HPDE6-E6E7 (cell line): ENCODE measurements at regions not wholly inside any gene's neighbourhood (a gene's known extent, or its start where the extent isn't known, plus 50 kb on each side); places are given as distances from the start of the nearest gene placed in this dataset.

ENCODE experiments used
- DNase-seq: peaks from one replicate; pipeline ENCODE4 v3.0.0; 2011; ENCODE audit warnings: missing footprints; ENCODE audit errors: extremely low spot score

DNA sequence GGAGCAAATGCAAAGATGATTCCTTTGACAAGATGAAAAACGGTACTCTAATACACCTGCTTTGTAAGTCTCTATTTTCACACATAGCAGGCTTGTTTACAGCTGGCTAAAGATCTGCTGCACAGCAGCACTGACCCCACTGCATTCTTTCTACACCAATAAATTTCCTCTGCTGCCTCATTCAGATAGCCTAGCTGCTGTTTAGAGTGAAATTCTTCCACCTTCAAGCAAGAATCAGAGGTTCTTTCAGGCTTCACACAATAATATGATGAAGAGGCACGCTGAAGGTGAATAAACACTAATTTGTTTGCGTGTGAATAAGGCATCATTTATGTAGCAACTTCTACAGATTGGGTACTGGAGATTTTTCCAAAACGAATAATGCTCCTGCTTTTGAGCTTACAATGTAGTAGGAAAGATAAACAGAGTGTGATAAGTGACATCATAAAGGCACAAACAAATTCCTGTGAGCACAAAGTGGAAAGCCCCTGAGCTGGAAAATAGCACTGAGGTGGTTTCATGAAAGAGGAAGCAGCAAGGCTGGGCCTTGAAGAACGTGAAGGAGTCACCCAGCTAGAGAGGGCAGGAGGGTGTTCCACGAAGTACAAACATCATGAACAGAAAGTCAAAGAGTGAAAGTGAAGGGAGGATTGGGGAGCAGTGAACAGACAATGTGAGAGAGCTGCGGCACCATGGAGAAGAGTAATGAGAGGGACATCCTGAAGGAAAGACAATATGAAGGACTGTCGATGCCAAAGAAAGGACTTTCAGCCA, 543.4 kb downstream of the CD83 start:
- no peak for DNase-seq

DNA sequence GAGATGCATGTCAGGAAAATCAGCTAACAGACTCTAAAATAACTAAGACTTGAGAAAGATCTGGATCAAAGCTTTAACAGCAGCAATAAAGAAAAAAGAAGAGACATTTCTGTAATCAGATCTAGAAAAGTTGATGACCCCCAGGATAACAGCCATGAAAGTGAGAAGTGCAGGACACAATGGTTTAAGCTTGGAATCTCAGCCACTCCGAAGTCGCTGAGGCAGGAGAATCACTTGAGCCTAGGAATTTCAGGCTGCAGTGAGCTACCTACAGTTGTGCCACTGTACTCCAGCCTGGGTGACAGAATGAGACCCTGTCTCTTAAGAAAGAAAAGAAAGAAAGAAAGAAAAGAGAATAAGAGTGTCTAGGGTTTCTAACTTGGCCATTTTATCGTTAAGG, 544.1 kb downstream of the CD83 start:
- DNase-seq: no peak

DNA sequence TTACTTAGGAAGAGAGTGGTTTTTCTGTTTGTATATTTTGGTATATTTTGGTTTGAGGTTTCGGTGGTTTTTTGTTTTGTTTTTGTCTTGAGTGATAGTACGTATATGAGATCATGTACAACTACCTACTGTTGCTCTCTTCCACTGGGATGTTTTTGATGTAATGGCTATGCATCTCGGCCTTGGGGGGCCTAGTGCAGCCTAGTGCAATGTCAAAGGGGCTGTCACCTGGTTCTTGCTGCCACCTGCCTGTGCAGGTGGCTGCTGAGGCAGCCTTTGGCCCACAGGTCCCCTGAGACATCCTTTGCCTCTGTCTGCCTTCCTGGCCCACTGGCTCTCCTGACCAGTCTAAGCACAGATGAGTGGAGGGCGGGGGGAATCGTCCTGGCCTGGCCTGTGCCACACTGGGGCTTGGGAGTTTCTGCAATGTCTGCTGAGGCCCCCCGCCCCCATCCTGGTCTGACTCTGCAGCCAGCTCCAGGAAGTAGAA, 546.6 kb downstream of the CD83 start:
- no peak for DNase-seq

DNA sequence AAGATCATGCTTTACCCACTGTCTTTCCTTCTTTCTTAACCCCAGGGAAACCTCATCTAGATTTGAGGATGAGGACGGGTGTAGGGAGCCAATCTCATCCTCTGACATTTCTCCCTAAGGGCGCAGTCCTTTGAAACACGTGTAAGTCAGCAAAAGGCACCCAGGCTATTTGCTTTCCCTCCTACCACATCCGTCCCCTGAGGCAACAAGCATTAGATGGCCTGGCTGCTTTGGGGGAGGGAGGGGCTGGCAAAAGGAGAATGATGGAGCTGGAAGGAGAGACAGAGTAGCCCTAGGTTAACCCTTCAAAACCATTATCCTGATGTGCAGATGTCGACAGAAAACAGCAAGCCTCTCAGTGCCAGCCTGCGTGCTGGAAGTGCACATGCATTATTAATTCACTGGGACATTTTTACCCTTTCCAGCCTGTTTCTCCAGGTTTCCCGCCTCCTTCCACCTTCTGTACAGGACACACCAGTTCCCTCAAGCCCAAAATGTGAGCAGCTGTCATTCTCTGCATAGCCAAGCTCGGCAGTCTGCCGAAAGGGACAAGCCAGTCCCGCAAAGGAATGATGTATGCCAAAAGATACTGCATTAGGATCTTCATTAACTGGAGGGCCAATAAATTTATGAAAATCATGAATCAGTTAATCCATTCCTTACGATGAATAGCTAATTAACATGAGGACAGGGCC, 547.2 kb downstream of the CD83 start:
- no peak for DNase-seq

DNA sequence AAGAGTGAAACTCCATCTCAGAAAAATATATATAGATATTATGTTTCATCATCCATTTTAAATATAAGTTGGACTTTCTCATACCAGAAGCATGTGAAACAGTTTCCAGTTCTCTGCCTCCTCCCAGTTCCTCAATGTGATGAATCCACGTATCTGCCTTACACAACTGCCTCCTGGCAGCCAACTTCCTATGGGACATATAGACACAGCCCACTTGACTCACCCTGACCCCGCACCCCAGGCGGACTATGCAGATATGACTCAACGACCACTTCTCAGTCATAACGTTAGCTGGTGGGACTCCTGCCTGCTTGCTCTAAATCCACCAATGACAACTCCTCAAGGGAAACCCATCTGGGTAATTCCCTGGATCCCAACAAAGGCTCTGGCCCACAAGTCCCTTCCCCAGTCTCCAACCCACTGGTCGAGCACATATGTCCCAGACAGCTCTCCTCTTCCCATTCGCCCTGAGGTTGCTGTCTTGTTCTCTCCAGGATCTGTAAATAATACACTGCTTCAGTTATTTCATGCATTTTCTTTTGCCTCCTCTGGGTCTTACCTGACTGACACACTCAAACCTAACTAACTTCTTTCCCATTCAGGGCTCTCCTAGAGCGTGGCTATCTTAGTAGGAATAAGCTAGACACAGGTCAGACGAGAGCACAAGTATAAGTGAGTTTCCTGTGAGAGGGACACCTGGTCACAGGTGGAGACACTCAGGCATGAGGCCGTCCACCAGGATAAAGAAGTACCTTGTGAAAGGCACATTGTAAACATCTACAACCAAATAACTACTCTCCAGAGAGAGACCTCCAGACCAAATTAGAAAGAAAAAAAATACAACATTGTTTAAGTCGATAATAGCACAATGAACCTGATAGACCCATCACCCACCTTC, 548.5 kb downstream of the CD83 start:
- DNase-seq: peak; percentile 75

DNA sequence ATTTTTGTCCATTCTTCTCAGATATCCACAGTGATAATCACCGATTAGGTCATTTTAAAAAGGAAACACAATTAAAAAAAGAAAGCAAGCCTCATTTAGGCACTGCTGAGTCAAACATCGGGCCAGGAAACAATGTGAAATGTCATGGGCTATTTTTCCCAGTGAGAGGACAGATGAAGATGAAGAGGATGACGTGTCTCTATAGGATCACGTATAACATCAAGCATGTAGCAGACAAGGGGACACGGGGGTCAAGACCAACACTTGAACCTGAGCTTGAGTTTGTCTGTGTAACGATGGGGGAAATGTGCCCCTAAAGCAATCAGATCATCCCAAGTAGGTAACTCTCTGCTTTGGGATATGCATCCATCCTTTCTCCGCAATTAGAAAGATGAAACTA, 553.2 kb downstream of the CD83 start:
- DNase-seq: no peak

DNA sequence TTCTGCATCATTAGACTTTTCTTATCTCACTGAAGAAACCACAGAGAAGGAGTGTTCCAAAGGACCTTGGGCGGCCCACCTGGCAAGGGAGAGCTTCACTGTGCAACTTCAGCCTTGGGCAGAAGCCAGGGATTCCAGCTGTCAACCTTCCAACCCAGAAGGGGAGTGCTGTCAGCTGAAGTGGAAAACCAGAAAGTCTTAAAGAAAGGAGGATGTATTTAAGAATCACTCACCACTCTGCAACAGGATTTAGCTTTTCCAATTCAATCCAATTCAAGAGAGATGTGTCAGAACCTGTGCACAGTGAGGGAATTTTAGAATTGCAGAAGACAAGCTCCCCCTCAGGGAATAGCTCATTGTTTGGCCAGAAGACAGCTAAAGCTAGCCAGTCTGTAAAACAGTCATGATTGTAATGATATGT, 553.7 kb downstream of the CD83 start:
- no peak for DNase-seq

DNA sequence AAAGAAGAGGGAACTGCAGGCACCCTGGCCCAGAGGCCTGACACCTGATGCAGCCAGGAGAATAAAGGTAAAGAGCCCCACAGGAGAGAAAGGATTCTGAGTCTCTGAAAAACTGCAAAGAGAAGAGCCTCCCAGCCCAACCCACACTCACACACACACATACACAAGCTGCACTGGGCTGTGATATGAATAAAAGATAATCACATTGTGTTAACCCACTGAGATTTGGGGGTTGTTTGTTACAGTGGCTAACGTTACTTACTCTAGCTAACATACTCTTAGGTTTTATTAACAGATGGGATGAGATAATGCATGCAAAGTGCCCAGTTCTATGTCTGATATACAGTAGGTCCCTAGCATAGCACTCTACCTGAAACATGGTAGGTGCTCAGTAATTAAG, 554.4 kb downstream of the CD83 start:
- DNase-seq: no peak

DNA sequence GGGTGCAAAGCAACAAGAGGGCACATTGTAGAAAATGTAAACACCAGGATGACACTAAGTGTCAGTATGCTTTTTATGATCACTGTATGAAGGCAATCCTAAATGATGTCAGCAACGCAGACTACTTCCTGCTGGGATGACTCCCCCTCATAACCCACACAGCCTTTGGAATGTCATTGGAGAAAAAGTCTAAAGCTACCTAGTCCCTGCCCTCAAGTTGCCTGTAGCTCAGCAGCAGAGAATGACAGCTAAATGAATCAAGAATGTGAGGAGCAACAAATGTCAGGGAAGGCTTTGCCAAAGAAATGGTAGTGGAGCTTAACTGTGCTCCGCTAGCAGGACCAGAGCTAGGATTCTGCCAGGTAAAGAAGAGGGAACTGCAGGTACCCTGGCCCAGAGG, 555.6 kb downstream of the CD83 start:
- DNase-seq: no peak

DNA sequence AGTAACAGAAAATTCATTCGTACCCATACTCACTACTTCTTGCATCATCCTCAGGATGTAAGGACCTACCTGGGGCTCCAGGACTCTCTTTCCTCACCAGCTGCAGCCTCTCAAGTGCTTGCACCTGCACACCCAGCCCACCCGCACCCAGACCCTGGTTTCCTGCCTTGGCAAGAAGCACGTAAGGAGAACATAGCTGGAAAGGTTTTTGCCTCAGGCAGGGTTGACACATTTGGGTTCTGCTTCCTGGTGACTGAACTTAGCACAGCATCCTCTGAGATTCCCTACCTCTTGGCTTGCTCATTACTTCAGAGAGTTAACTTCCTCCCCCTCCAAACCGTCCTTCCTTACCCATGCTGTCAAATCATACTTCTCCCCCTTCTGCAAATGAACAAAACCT, 556.9 kb downstream of the CD83 start:
- no peak for DNase-seq

DNA sequence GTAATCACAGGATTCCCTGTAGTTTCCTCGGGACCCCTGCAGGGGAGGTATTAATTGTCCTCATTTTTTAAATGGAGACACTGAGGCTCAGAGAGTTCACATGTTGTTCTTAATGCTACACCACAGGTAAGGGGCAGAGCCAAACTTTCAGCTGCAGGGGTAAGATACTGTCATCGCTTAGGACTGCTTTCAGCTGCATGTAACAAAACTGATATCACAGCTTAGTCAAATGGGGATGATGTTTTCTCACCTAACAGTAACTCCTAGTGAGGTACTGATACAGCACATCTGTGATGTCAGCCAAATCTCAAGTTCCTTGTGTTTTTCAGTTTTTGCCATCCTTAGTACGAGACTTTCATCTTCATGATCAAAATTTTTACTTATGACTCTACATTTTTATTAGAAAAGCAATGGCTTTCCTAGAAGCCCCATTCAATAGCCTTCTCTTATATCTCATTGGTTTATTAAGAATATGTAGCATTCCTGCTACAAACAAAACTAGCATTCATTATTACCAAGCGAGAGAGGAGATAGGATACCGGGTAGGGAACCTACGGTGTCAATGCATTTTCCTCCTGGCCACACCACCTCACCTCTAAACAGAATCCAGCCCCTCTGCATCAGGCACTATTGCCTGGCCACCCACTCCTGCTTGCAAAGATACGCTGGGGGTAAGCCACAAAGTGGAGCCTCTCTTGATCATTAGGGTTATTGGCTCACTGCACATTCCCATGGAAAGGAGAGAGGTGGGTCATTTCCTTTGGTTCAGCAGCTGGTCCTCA, 557.5 kb downstream of the CD83 start:
- no peak for DNase-seq

DNA sequence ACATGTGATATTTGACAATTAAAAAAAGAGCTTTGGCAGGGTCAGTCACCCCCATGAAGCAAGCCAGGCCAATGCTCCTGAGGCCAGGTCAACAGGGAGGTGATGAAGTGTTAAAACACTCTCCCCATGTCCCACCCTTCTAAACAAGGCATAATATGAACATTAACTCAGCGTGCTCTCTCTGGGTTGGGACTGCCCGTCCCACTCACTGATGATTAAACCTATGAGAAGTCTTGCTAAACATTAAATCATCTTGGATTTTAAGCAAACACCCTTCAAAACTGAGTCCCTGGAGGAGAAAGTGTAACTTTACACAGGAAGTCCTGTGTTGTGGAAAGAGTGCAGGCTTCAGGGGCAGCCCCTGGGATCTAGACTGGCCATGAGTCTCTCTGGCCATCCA, 558.5 kb downstream of the CD83 start:
- DNase-seq: no peak

DNA sequence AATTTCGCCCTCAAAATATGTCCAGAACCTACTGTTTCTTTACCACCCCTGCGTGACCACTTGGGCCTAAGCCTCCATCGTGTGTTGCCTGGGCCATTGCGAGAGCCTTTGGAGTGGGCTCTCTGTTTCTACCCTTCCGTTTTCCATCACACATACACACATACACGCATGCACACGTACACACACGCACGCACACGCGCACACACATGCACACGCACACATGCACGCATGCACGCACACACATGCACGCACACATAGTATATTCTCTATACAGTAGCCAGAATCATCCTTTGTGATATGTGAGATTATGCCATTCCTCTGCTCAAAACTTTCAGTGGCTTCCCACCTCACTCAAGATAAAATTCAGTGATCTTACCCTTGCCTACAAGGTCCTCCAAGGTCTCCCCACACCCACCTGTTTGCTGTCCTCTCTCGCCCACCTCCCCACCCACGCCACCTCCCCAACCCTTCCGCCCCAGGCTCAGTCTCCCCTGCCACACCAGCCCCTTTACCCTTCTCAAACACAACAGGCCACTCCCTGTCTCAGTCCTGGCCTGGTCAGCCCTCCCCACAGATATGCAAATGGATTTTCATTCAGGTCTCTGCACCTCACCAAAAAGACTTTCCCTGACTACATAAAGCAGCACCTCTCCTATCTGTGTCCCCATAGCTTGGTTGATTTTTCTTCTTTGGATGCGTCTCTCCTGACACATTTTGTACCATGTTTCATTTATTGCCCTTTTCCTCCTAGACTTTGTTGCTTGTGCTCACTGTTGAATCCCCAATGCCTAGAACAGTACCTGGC, 559.6 kb downstream of the CD83 start:
- no peak for DNase-seq

DNA sequence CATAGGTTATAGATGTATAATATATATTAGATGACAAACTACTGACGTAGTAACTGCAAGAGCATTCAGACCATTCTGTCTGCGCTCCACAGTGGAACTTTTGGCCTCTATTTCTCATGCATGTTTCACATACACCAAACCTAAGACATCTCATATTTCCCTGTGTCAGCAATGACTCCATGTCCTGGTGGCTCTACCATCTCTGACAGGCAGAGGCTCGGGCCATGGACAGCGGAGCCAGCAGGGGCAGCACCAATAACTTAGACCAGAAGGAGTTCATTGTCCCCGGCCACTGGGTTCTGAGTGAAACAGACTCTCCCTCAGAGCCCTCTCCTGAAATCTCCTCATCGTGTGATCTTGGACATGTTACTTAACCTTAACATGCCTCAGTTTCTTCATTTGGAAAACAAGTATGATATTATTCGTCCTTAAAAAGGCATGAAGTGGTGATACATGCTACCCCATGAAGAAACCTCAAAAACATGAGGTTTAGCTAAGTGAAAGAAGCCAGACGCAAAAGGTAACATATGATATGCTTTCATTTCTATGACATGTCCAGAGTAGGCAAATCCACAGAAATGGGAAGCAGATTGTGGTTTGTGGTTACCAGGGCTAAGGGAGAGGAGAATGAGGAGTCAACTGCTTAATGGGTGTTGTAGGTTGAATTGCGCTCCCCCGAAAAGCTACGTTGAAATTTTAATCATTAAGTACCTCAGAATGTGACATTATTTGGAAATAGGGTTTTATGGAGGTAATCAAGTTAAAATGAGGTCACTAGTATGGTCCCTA, 564.0 kb upstream of the JARID2 start:
- no peak for DNase-seq

DNA sequence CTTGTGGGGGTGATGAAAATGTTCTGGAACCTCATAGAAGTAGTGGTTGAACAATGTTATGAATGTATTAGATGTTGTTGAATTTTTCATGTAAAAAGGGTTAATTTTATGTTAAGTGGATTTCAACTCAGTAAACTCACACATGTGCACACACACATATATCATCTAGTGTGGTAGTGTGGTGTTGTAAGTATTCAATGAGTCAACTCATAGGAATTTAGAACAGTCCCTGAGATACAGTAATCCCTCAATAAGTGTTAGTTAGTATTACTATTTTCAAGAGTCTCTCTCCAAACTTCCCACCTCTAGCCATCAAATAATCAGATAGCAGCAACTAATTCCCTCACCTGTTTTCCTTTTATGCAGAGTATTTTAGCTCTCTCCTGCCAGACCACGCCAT, 563.1 kb upstream of the JARID2 start:
- no peak for DNase-seq

DNA sequence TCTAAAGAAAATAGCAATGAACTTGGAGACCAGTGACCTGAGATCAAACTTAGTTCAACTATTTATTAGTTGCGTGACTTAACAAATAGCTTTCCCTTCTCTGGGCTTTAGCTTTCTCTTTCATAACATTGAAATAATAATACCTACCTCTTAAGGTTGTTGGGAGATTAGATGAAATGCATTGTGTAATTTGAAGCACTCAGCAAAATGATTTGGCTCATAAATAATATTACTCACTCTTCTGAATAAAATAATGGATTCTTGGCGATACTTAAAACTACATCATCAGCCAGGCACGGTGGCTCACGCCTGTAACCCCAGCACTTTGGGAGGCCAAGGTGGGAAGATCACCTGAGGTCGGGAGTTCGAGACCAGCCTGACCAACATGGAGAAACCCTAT, 556.2 kb upstream of the JARID2 start:
- no peak for DNase-seq

DNA sequence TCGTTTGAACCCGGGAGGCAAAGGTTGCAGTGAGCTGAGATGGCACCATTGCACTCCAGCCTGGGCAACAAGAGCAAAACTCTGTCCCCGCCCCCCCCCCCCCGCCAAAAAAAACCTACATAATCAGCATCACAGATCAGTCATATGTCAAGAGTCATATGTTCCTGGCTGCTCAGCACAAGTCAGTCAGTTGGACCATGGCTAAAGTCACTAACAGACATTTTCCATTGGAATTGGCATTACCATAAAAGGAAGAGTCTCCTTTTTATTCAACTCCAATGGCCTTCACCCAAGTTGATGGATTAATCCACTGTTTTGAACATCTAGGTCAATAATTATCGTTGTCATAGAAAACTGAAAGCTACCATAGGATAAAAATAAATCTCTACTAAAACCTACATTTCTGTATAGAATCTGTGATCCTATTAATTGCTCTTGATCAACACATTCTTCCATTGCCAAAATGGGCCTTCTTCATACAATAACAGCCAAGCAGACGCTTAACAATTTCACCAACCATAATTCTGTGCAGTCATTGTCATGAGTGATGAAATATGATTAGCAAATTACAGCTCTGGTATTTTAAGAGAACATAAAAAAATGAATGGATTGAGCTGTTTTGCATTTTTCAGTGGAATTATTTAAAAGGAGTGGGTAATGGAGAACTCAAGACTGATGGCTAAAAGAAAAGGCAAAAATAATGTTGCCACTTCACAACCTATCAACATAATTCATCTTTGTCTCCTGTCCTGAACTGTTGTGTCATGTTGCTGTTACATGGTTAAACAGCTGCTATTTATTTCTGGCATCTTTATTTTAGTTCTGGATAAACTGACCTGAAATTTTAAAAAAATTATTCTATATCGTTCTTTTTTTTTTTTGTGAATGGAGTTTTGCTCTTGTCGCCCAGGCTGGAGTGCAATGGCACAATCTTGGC, 555.5 kb upstream of the JARID2 start:
- DNase-seq: no peak

DNA sequence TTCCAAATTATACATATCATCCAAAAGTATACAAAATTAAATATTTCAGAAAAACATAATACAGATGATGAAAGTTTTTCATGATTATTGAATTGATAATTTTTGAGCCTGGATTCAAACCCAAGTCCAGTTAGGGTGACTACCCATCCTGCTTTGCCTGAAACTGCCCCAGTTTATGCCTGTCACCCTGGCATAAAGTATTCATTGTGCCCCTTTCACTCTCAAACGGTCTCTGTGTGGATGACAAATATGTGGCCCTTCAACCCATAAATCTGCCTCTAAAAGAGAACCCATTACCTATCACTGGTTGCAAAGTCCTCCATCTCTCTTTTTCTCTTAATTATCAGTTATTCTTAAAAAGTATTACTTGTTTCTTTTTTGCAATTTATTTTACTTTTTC, 553.7 kb upstream of the JARID2 start:
- no peak for DNase-seq
